ENCODE measurements at regions not wholly inside any gene's neighbourhood (a gene's known extent, or its start where the extent isn't known, plus 50 kb on each side); places are given as distances from the start of the nearest gene placed in this dataset.

DNA sequence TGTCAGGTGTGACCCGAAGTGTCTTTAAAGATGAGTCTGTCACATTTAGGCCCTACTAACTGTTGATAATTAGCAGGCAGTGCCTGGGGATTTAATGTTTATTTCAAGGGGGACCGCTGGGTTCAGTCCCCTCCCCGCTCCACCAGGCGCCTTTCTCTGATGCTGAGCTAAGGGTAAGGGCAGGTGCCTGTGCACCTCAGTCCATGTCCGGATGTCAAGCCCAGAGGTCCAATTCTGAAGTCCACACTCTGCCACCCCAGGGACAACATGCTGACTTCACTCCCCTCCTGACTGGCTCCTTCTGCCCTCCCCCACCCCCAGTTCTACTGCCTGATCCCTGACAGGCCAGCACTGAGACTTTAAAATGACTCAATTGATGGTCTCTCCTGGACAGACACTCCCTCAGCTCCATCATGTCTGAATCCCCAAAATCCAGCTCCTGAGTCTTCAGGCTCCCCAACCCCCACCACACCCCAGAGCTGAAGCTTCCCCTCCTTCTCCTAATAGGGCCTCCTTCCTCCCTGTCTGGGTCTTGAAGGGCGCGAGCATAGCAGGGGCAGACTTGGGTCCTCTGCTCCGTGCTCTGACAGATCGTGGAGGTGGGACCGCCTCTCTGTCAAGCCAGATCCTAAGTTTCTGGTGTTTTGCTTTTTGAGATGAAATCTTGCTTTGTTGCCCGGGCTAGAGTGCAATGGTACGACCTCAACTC lies 49.8 kb upstream of the ANO1 start:
- no peak for DNase-seq (ENCODE audit: low spot score)
